A673 (cell line): ENCODE measurements at regions not wholly inside any gene's neighbourhood (a gene's known extent, or its start where the extent isn't known, plus 50 kb on each side); places are given as distances from the start of the nearest gene placed in this dataset.

Experiments
- BruUV-seq: library from RNA; stranded (reverse); fragments of 400-500 nt; replicated peaks from 2 replicates; lab custom pipeline; 2021; lab: Mats Ljungman, UMichigan
- CTCF ChIA-PET: fragments of 300-600 bp; sonication (Branson Sonifier 250); formaldehyde crosslinking; loops from one replicate; lab custom pipeline; 2022; ENCODE audit warnings: antibody characterized with exemption; lab: Charles Lee
- POLR2A ChIA-PET: fragments of 300-600 bp; sonication (Branson Sonifier 250); formaldehyde crosslinking; loops from one replicate; lab custom pipeline; 2022; ENCODE audit warnings: antibody characterized with exemption; ENCODE audit not compliant: low non-redundant PET; lab: Charles Lee
- DNase-seq: peaks from one replicate; pipeline ENCODE4 v3.0.0-alpha.2; 2015; ENCODE audit warnings: low spot score
- H3K27ac ChIP-seq: fragments of 200-600 bp; sonication (generic); 2 replicates; pipeline ENCODE4 v1.5.1; 2016; ENCODE audit warnings: mixed run types, low read depth, mild to moderate bottlenecking, mixed read lengths, antibody characterized with exemption, low read length; ENCODE audit not compliant: poor library complexity, severe bottlenecking
- H3K27me3 ChIP-seq: fragments of 200-600 bp; sonication (generic); replicated peaks from 2 replicates; pipeline ENCODE4 v1.6.1; 2017; ENCODE audit warnings: mixed run types, low read depth, mild to moderate bottlenecking, mixed read lengths, antibody characterized with exemption, low read length; ENCODE audit not compliant: insufficient read depth, poor library complexity
- H3K36me3 ChIP-seq: fragments of 200-600 bp; sonication (generic); 2 replicates; pipeline ENCODE4 v1.6.1; 2016; ENCODE audit warnings: mixed run types, mild to moderate bottlenecking, mixed read lengths, antibody characterized with exemption, low read length; ENCODE audit not compliant: insufficient read depth, poor library complexity, severe bottlenecking
- H3K4me1 ChIP-seq: fragments of 200-600 bp; sonication (generic); 2 replicates; pipeline ENCODE4 v1.6.1; 2017; ENCODE audit warnings: mixed run types, mild to moderate bottlenecking, mixed read lengths, antibody characterized with exemption, low read length; ENCODE audit not compliant: insufficient read depth, poor library complexity, severe bottlenecking
- H3K4me3 ChIP-seq: fragments of 200-600 bp; sonication (generic); 2 replicates; pipeline ENCODE4 v1.5.1; 2016; ENCODE audit warnings: low read depth, mixed run types, mild to moderate bottlenecking, mixed read lengths, low read length; ENCODE audit not compliant: poor library complexity, severe bottlenecking
- H3K9me3 ChIP-seq: fragments of 200-600 bp; sonication (generic); 2 replicates; pipeline ENCODE4 v1.6.1; 2016; ENCODE audit warnings: mixed run types, low read depth, mild to moderate bottlenecking, mixed read lengths, antibody characterized with exemption, low read length; ENCODE audit not compliant: poor library complexity, severe bottlenecking
- EZH2 ChIP-seq: fragments of 200-600 bp; sonication (generic); IDR thresholded peaks from 2 replicates; pipeline ENCODE4 v1.6.1; 2017; ENCODE audit warnings: borderline replicate concordance, low read depth, mild to moderate bottlenecking, mixed read lengths, antibody characterized with exemption, low read length; ENCODE audit not compliant: poor library complexity, severe bottlenecking
- intact Hi-C: fragments of 100-400 bp; cut with micrococcal nuclease; formaldehyde crosslinking; loops from one replicate; pipeline ENCODE4 v1.10.0; 2022; ENCODE audit not compliant: unreplicated experiment
- TF ChIP-seq, protein P1 (sequence below): fragments of 300-800, 200-600 bp; sonication (generic); conservative IDR thresholded peaks from 2 replicates; pipeline ENCODE4 v1.5.1; 2017; ENCODE audit warnings: low read depth, mild to moderate bottlenecking, antibody characterized with exemption, low read length, moderate library complexity, mixed read lengths

DNA sequence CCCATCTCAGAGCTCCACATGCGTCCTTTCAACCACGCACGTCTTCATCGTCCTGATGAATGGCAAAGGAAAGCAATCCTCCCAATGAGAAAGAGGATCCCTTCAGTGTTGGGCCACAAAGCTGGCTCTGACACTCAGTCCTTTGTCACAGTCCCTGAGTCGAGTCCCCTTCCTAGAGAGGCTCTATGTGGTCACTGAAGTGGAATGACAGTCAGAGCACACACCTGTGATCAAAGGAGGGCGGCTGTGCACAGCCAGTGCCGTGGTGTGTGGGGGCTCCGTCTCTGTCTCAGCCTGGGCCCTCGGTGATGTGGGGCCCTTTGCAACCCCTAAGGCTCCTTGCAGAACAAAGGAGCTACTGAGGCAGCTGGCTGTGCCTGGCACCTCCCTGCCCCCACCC lies 157.3 kb upstream of the APCDD1 start:
- Histone ChIP-seq H3K9me3 (no peaks in the 10 kb centered on the region), H3K27me3 (no peaks in the 10 kb centered on the region), H3K4me1 (peaks cover 6% of the 10 kb centered on the region), H3K4me3 (no peak overlapping the region), H3K27ac (no peak overlapping the region), H3K36me3 (no peaks in the 10 kb centered on the region)
- intact Hi-C loops: no loop called here
- no peak for DNase-seq
- ChIA-PET CTCF (no interaction called here), POLR2A (no interaction called here)
- no TSS peak for BruUV-seq
- TF ChIP-seq, protein P1, sequence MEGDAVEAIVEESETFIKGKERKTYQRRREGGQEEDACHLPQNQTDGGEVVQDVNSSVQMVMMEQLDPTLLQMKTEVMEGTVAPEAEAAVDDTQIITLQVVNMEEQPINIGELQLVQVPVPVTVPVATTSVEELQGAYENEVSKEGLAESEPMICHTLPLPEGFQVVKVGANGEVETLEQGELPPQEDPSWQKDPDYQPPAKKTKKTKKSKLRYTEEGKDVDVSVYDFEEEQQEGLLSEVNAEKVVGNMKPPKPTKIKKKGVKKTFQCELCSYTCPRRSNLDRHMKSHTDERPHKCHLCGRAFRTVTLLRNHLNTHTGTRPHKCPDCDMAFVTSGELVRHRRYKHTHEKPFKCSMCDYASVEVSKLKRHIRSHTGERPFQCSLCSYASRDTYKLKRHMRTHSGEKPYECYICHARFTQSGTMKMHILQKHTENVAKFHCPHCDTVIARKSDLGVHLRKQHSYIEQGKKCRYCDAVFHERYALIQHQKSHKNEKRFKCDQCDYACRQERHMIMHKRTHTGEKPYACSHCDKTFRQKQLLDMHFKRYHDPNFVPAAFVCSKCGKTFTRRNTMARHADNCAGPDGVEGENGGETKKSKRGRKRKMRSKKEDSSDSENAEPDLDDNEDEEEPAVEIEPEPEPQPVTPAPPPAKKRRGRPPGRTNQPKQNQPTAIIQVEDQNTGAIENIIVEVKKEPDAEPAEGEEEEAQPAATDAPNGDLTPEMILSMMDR: no peak
- no peak for TF ChIP-seq EZH2

DNA sequence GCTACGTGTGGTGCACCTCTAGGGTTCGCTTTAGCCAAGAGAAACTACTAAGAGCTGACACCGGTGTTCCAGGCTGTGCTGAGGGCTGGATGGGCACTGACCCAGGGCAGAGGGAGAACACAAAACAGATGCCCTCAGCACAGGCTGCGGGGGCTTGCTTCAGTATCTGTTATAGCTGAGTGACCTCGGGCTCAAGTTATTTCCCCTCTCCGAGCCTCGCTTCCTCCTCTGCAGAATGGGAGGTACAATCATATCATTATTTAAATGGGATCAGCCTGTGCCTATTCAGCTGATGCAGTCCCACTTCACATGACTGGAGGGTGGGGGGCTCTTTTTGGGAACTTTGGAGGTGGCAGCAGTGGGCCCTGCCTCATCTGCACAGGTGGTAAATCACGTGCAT lies 156.1 kb upstream of the APCDD1 start:
- no TSS peak for BruUV-seq
- no peak overlapping the region for H3K27ac ChIP-seq
- TF ChIP-seq EZH2: no peak
- TF ChIP-seq, protein P1: no peak
- no peaks in the 10 kb centered on the region for H3K9me3 ChIP-seq
- ChIA-PET CTCF (no interaction called here), POLR2A (no interaction called here)
- H3K36me3 ChIP-seq: no peaks in the 10 kb centered on the region
- DNase-seq: no peak
- H3K4me3 ChIP-seq: no peak overlapping the region
- H3K27me3 ChIP-seq: no peaks in the 10 kb centered on the region
- H3K4me1 ChIP-seq: peaks cover 6% of the 10 kb centered on the region
- intact Hi-C loops: no loop called here

DNA sequence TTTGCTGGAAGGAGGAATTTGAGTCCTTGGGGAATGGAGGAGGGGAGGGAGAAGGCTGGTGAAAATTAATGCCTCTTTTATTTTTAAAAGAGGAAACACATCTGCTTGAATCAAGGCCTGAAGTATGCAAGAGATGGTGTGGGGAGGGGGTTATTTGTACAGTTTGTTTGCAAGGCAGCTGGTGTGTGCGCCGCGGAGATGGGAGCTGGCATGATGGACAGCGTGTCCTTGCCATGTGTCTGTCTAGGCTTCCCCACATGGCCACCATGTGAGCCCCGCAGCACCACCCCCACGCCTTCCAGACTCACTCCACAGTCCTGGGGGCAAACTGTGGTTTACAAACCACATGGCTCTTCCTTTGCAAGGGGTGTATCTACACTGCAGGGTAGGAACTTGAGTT lies 154.8 kb upstream of the APCDD1 start:
- Histone ChIP-seq H3K4me3 (no peak overlapping the region), H3K27me3 (no peaks in the 10 kb centered on the region), H3K9me3 (no peaks in the 10 kb centered on the region), H3K4me1 (peaks cover 11% of the 10 kb centered on the region), H3K36me3 (no peaks in the 10 kb centered on the region), H3K27ac (no peak overlapping the region)
- TF ChIP-seq EZH2: no peak
- TF ChIP-seq, protein P1: no peak
- intact Hi-C loops: no loop called here
- DNase-seq: no peak
- POLR2A ChIA-PET: no interaction called here
- BruUV-seq: no TSS peak
- CTCF ChIA-PET: no interaction called here
